HG03432 (cell line): ENCODE measurements at regions not wholly inside any gene's neighbourhood (a gene's known extent, or its start where the extent isn't known, plus 50 kb on each side); places are given as distances from the start of the nearest gene placed in this dataset.
"Not testable (repeated sequence)": the region's sequence is repeated elsewhere in the genome, so short reads cannot be mapped to it uniquely, and the experiment has no call there.

Source experiments
- ATAC-seq: cut with Tn5 transposase; IDR thresholded peaks from one replicate; pipeline ENCODE4 v1.9.1; 2021; ENCODE audit warnings: mild to moderate bottlenecking, moderate library complexity; ENCODE audit not compliant: unreplicated experiment

DNA sequence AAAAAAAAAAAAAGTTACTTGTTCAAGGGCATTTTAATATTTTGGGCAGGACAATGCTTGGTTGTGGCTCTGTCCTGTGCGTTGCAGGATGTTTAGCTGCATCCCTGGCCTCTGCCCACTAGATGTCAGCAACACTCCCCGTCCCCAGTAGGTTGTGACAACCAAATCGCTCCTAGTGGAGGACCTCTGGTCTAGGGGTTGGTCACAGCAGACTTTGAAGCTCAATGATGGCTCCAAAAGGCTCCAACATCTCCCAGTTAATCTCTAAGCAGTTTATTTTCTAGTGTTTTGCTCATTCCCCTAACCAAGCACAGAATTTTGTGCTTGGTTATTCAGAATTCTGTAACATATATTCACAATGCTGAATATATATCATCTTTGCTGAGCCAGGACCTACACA, 67.0 kb downstream of the CHRNA1 start:
- peak; percentile 96 for ATAC-seq

DNA sequence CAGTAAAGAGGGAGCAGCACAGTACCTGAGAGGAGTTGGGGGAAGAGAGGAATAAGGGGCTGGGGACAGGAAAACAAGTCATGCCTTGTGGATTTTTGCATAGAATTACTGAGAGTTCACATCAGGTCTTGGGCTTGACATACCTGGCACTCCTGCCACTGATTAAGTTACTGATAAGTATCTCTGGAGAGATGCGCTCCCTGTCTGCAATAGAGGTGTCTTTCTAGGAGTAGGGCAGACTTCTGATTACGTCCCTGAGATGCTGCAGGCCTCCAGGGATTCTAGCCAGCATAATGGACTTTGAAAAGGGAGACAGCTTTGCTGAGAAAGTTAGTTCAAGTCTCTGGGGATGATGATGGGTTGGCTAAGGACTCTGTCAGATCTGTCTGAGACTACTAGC, 69.4 kb downstream of the CHRNA1 start:
- ATAC-seq = no peak

DNA sequence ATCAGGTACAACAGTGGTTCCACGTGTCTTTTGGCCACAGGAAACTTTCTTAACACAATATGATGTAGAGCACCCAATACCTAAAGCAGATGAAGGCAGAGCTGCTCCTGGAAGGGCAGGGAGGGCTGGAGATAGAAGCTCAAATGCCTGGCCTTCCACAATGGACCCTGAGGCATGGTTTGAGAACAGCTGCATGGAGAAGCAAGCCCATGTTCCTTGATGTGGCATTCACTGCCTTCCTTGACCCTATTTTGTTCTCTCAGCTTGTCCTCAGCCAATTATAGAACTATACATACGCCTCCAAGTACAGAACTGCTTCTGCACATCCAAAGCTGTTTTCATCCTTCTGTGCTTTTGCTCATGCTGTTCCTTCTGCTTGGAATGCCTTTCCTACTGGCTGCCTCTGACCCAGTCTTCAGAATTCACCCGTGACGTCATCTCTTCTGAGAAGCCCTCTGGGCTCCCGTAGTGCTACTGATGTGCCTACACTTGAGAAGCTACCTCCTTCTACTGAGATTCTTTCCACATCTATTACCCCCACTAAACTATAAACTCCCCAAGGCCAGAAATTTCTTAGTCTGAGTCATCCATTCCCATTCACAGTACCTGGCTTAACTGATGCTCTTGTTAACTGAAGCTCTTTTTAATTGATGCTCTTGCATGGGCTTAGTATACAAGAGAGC, 69.9 kb downstream of the CHRNA1 start:
- ATAC-seq = no peak

DNA sequence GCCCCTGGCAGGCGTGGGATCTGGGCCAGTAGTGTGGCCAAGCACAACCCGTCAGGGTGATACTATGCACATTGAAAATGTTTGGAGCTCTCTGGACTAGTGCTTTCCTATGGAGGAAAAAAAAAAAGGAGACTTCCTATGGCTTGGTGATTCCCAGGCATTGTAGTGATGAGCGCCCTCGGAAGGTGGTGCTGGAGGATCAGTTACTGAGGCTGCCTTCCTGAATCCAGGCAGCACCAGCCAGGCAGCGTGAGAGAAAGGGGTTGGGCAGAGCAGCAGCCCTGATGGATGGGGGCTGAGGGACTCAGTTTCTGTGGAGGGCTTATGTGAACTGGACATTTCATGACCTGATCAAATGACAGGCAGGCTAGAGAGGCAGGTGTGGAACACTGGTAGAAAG, 70.9 kb downstream of the CHRNA1 start:
- no peak for ATAC-seq

DNA sequence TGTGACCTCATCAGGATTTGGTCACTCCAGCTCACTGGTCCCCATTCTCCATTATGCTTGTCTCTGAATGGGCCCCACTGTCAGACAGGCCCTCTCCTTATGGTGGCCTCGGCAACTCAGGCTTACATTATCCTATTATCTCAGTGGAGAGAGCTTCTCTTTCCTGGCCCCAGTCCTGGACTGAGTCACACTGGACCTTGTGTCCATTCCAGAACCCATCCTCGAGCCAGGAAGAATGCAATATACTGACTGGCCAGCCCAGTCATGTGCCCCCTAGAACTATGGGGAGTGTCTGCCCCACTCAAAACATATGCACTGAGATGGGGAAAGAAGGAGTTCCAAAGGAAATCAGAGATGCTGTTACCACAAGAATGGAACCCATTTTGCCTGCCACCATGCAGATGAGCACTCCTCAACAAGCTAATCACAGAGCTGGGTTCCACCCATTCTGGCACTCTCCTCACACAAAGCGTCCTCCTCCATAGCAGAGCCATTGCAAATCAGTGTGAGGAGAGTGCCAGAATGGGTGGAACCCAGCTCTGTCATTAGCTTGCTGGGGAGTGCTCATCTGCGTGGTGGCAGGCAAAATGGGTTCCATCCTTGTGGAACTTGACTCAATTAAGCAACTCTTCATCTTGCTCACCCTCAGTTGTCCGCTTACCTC, 71.9 kb downstream of the CHRNA1 start:
- no peak for ATAC-seq

DNA sequence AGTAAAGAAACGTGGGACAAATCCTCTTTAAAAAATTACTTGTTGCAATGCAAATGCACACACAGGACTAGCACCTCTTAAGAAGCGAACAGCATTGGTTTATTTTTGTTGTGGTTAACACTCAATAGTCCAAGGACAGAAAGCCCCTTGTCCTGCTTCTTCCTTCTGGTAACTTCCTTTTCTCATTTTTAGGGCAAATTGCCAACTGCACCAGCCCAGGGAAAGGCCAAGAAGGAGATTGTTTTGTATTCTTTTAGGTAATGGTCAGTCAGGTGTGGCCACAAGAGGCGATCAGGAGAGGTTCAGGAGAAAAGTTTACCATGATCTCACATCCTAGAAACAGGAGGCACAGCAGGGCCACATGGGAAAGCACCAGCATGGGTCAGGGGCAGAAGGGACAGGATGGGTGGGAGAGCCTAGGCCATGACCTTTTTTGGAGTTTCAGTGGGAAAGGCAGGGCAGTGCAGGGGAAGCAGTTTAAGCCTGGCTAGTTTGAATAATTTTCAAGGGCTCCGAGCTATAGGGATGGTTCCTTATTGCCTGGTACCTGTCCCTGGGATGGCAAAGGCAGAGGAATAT, 73.0 kb downstream of the CHRNA1 start:
- no peak for ATAC-seq

DNA sequence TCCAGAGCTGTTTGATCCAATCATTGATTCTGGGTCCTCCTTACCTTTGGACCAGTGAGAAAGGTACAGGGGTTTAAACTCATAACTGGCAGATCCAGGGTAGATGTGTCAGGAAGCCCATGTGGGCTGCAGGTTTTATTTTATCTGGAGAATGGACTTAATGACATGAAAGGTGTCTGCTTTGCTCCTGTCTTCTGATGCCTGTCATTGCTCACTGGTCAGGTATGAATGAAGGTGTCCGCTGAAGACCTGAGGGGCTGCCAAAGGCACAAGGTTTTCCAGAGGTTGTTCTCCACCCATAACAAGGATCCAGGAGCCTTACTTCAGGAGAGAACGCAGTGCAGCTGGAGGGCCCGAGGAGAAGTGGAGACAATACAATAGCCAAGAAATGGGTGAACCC, 74.2 kb downstream of the CHRNA1 start:
- no peak for ATAC-seq

DNA sequence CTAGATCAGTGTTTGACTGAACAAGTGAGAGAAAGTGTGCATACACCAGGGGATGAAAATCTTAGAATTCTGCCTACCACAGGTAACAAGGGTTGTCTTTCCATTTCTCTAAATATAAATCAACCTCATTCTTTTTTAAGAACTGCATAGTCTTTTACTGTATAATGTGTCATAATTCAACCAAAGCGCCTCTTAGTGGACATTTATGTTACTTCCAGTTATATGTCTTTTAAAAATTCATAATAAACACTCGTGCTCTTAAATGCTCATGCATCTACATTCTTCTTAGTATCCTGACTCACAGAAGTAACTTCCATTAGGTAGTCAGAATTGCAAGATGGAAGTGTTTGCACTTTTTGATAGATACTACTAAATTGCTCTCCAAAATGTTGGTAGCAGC, 76.2 kb downstream of the CHRNA1 start:
- no peak for ATAC-seq

DNA sequence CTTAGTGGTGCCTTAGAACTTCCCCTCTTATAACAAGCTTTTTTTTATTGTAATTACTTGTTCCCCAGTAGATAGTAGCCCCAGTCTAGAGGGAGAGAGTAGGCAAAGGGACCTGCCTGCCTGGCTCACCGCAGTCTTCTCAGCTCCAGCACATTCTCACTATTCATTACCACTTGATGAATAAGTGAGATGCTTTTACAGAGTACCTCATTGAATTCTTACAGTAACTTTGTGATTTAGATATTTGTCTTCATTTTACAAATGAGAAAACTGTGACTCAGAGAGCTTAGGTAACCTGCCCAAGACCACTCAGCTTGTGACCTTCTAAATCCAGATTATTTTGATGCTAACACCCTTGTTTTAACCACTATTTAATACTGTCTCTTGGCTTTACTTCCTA, 77.8 kb downstream of the CHRNA1 start:
- ATAC-seq = no peak

DNA sequence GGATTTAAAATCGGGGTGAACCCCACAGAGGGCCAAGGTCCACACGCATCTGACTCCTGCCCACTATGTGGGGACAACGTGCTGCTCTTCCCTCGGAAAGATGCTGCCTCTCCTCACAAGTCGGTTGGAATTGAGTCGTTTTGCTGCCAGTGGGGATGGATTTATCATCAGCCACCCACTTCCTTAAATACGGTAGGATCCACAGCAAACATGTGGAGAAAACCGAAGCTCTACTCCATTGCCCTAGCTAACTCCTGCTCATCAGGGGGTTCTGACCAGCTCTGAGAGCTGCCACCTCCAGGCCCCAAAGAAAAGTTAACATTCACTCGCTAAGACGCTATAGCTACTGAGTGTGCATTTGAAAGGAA, 80.9 kb downstream of the CHRNA1 start:
- ATAC-seq = peak; percentile 31

DNA sequence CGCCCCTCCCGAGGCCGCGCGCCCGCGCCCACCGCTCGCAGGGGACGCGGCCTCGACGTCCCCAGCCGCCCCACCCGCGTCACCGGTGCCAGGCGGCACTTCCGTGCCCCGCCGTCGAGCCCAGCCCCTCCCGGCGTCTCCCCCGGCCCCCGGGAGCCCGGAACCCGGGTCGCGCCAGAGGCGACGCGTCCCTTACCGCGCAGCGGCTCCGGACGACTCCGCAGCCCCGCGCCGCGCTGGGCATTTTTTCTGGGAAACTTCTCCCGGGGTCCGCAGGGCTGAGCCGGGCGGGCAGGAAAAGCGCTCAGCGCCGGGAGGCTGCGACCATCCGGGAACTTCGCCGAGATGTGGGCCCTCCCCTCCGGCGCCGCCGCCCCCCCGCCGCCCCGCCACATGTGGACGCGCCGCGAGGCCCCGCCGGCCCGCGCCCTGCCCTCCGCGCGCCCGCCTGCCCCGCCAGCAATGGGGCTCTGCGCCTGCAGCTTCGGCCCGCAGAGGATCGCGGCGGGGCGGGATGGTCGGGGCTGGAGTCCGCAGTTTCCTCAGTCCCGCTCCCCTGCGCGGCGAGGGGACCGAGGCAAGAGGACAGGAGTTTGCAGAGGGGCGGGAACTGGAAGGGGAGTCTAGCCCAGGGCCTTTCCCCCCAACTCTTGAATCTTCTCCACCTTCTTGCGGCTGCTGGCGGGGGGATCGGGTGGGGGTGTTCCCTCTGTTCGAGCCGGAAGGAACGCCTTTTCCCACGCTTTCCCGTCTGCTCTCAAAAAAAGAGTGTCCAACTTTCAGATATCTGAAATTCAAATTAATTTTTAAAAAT, 81.5 kb downstream of the CHRNA1 start:
- peak; percentile 76 for ATAC-seq

DNA sequence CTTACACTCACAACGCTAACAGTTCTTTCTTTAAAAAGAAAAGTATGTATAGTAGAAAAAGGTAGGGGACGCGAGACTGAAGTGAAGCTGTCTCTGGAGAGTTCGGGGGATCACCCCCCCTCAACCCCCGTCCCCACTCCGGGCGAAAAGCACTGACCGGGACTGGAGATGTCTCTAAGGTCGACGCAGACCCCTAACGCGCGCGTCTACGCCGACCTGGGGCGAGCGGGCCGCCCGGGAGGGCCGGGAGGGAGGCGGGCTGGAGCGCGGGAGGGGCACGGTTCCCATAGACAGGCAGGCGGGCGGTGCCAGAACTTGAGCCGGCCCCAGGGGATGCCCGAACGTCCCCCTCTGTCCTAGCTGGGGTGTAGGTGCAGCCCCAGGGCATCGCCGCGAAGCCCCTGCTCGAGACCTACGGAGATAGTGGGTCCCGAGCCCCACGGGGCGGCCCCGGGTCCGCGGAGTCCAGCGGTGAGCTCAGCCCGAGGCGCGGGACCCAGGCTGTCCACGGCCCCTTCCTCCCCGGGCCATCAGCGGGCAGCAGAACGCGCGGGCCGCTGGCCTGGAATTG, 82.2 kb downstream of the CHRNA1 start:
- ATAC-seq = peak; percentile 55

DNA sequence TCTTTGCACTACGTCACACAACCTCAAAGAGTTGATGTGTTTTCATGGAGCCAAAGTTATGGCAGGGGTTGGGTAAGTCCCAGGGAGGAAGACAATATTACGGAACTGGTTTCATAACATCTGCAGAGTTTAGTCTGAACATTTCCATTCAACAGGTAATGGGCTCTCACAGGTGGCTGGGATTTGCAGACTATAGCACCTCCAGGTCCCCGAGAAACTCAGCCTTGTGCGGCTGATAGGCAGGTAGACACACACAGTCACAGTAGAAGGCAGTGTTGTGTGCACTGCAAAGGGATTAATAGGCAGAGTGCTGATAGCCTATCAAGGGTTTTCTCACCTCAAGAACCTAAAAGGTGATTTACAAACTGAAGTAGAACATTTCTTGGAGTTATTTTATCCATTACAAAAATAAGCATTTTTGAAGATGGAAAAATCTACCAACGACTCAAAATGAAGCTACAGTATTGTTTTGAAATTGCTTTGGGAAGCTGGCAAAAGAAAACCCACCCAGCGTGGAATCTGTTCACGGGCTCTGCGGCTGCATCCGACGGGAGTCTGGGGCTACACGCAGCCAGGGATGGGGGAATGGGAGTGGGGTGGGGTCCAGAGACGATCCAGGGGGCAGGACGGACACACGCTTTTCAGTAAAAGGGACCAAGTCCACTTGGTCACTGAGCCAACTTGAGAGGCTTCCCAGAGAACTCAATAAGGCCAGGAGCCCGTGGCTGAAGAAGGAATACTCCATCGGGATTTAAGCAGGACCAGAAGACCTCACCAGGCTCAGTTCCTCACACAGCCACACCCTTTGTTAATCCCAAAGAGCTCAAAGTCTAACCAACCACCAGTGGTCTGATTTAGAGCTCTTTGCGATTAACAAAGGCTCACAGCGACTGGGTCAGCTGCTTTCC, 82.9 kb downstream of the CHRNA1 start:
- peak; percentile 9 for ATAC-seq

DNA sequence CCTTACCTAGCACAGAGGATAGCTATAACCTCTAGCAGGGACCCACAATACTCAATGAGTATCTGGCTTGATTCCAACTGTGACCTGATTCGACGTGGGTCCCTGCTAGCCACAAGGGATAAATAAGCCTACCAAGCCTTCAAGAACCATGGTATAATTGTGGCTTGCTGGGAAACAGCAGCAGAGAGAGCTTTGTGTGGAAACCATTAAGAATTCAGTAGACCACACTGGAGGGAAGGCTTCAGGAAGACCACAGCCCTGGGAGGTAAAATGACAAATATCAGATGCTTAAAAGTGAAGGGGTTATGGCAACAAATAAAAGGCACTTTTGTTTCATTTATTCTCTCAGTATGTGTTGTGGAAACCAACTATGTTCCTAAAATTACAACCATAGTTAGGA, 82.6 kb upstream of the WIPF1 start:
- ATAC-seq = no peak

DNA sequence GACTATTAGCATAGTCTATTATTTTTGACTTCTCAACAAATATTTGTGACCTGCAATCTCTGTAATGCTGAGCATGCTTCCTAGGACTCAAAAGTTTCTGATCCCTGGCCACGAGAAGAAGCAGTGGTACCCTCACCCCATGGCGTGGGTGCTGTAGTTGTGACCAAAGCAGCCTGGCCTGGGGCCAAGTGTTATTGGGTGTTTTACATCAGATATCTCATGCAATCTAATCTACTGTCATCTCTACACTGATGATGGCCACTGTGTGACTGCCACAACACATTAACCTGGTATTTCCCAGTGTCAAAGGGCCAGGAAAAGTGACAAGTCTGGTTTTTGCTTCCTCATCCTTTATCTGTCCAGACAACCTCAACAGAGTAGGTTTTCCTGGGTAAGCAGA, 80.8 kb upstream of the WIPF1 start:
- ATAC-seq = no peak

DNA sequence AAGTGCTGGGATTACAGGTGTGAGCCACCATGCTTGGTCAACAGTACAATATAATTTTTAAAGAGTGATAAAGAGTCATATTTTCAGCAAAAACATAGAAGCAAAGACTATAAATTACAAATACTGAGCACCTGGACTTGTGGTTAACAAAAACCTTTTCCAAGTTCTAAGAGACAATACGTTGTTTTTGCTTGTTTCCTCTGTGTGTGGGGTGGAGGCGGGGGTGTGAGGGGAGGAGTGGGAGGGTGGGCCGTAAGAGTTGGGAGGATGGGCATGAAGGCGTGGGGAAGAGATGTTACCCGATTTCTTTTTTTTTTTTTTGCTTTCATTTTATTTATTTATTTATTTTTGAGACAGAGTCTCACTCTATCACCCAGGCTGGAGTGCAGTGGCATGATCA, 78.0 kb upstream of the WIPF1 start:
- no peak for ATAC-seq

DNA sequence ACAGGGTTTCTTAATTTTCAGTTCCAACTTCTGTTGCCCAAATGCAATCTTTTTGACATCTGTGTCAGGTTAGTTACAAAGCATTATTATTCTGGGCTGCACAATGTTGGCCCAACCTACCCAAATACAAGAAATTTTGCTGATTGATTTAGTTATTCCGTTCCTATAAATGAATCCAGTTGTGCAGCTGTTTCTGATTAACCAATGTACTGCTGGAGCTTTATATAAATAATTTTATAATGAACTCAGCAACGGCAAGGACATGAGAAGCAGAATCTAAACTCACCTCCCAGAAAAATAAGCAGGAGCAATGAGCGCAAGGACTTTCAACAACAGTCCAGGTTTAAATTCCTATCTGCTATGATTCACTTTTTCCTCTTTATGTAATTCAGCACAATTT, 76.3 kb upstream of the WIPF1 start:
- no peak for ATAC-seq

DNA sequence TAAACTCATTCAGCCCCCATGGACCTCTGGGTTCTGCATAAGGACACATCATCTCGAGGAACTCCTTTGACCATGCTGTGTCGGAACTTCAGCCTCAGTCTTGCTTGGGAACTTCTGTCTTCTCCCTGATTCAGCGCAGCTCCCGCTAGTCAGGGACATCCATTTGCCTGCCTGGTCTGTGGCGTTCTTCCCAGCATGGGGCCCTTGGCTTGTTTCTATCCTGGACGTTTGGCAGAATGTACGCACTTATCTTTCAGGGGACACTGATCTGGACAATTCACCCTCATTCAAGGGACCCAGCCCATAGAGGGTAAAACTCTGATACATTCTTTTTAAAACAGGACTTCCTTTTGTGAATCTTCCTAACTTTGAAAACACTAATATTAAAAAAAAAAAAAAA, 75.8 kb upstream of the WIPF1 start:
- ATAC-seq = no peak

DNA sequence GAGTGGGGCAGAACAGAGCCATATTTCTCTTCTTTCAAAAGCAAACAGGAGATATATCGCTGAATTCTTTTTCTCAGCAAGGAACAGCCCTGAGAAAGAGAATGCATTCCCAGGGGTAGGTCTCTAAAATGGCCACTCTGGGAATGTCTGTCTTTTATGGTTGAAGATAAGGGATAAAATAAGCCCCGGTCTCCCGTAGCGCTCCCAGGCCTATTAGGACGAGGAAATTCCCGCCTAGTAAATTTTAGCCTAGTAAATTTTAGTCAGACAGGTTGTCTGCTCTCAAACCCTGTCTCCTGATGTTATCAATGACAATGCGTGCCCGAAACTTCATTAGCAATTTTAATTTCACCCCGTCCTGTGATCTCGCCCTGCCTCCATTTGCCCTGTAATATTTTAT, 73.9 kb upstream of the WIPF1 start:
- ATAC-seq = not testable (repeated sequence)

DNA sequence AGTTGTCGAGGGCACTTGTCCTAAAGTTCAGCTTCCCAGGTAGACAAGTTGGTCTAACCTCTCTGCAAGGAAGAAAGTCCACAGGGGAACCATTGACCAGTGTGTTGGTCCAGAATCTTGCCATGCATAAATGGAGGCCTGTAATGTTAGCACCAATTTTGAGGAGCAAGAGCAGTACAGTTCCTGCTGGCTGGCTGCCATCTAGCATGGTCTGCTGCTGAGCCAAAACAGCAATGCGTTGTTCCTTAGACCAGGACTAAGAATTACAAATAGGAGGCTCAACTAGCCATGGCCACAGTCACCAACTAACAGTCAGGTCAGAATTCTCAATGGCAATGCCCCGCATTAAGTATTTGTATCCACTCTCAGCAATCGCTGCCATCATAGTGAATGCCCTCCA, 72.8 kb upstream of the WIPF1 start:
- ATAC-seq = no peak
